EL (cell line): ENCODE measurements at regions not wholly inside any gene's neighbourhood (a gene's known extent, or its start where the extent isn't known, plus 50 kb on each side); places are given as distances from the start of the nearest gene placed in this dataset.
"Not testable (repeated sequence)": the region's sequence is repeated elsewhere in the genome, so short reads cannot be mapped to it uniquely, and the experiment has no call there.

ENCODE experiments used
- DNase-seq: peaks from one replicate; pipeline ENCODE4 v3.0.0-alpha.2; 2016

DNA sequence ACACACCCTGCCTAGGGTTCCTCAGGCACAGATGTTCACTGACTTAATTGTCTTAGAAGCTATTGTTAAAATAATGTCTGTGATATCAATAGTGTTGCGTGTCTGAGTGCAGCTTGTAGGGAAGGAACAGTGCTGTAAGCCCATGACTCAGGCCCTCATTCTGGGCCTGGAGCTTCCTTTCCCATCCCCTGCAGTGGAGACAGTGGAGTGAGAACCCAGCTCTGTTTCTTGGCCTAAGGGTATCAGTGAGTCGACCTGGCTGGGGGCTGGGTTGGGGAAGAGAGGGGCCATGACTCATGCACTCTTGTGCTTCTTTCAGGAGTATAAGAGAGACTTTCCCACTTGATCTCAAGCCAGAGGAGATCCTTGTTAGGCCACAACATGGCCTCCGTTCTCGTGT lies 106.8 kb downstream of the HRH4 start:
- DNase-seq: peak; percentile 44

DNA sequence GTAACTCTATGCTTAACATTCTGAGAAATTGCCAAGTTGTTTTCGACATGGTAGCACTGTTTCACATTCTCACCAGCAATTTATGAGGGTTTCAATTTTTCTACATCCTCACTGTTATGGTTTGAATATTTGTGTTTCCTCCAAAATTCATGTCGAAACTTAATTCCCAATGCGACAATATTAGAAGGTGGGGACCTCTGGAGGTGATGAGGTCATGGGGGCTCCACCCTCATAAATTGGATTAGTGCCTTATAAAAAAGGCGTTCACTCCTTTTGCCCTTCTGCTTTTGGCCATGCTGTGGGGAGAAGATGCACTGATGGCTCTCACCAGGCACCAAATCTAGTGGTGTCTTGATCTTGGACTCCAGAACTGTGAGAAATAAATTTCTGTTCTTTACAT lies 110.3 kb downstream of the HRH4 start:
- DNase-seq: no peak

DNA sequence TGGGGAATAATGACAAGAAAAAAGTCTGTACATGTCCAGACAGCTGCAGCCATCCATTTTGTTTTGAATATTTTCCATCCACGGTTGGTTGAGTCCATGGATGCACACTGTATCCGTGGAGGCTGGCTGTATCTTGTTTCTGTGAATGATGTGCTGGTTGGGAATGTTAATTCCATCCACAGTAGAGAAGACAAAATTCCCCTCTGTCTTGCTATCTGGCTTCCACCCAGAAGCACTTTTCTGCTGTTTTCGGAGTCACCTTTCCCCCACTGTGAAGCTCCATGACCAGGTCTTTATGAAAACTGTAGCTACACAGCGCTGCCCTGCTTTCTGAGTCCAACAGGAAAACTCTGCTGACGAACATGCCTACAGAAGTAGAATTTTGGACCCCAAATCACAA lies 122.3 kb downstream of the HRH4 start:
- DNase-seq: no peak

DNA sequence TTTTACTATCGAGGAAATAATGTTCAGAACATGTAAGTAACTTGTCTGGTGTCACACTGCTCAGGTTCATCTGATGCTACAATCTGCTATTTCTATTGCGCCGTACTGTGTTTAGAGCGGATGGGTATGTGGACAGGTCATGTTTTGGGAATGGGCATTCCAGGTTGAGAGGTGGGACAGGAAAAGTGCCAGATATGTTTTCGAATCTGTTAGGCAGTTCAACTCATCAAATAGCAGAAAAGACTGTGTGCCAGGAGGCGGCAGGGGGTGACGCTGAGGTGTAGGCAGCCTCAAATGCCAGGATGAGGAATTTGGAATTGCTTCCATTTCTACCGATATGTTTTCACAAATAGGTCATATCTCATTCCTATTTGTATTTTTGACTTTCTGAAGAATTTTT lies 123.8 kb downstream of the HRH4 start:
- no peak for DNase-seq

DNA sequence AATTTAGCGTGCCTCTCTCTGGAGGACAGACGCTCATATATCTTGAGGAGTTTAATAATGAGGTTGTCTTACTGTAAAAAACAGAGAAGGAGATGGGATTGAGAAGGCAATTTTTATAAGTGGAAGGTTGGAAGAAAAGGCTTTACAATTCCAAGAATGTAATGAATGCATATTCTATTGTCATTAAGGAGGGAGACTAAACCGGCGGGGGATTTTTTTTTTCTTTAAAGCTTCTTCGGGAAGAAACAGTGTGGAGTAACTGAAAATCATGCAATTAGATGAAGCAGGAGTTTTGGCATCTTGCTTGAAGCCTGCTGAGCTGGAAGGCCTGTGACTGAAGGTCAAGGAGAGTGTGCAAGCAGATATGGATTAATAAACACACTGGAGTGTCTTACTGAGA lies 124.4 kb downstream of the HRH4 start:
- no peak for DNase-seq

DNA sequence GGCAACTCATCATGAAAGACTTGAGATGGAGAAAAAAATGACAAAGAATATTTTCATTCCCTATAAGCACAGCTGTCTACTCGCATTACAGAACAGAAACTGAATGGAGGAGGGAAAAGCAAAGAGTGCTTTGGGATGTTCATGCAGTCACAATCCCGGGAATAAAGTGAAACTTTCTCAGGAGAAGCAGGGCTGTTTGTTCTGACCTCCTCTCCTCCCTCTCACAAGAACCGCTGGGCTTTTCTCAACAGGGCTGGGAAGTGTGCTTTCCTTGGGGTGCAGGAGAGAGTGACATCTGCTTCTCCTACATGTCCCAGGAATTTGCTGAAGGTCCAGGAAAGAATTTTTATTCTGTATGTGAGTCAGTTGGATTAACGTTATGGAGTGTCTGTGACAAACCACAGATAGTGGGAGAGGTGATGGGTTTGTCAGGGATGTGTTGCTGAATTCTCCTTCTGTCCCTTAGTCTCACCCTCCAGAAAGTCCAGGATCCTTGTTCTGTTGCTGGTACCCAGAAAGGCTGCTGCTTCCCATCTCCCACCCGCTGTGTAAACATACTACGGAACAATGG lies 125.6 kb downstream of the HRH4 start:
- no peak for DNase-seq

DNA sequence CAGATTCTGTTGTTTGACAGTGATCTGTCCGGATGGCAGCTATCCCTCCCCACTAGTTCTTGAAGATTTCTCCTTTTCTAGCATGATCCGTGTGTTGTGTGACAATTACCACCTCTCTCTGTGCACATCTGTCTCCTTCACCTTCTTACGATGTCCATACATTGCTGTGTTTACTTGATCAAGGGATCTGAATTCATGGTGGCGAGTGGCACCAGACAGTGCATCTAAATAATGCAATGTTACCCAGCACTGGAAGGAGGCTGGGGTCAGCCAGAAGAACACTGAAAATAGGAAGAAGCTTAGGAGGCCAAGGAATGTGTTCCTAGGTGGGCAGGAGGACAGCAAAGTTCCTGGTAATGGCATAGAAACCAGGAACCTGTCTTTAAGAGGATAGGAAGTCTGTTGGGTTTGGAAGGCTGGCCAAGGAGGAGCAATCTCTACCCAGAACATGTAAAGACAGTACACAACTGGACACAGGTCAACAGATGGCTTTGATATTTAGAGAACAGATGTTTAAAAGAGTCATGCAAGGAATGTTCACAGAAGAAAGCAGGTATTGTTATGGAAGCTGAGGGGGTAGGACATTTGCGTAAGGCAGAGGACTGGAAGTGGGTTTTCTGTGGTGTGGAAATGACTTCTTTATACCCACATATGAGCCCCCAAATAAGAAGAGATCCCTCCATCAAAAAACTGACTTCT lies 126.4 kb downstream of the HRH4 start:
- DNase-seq: no peak

DNA sequence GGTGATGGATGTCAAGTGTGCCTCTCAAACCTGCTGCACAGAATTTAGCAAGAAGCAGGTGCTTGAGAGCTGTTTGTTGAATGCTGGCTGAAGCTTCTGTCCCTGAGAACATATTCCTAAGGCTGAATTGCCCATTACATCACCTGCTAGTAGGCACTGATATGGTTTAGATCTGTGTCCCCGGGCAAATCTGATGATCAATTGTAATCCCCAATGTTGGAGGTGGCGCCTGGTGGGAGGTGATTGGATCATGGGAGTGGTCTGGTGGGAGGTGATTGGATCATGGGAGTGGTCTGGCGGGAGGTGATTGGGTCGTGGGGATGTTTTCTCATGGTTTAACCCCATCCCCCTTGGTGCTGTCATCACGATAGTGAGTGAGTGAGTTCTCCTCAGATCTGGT lies 128.0 kb downstream of the HRH4 start:
- DNase-seq: no peak

DNA sequence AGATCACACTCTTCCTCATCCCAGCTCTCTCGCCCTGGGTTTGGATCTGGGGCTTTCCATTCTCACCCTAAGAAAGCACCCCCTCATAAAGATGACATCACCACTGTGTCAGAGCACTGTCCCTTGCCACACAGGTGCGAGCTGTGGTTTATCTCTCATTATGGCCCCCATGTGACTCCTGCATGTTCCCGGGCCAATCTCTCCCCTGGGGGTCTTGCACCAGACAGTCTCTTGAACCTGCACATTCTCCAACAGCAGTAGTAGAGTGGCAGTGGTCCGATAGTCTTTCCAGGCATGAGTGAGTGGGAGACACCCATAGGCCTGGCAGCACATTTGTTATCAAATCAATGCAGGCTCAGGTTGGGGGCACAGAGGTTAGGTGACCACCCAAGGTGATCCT lies 130.5 kb downstream of the HRH4 start:
- DNase-seq: no peak

DNA sequence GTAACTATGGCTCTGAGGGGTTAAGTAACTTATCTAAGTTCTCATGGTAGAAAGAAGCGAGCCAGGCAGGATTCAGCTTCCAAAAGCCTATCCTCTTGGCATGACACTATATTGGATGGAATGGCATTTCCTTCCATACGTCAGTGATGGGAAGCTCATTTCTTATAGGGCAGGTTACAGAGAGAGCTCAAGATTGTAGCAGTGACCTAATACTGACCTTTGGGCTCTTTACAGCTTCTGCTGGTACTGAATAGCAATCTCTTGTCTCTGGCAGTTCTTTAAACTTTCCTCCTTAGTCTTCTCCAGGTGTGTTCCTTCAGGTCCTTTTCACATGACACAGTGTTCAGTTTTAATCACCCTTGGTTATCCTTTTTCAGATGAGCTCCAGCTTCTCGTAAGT lies 133.0 kb downstream of the HRH4 start:
- no peak for DNase-seq

DNA sequence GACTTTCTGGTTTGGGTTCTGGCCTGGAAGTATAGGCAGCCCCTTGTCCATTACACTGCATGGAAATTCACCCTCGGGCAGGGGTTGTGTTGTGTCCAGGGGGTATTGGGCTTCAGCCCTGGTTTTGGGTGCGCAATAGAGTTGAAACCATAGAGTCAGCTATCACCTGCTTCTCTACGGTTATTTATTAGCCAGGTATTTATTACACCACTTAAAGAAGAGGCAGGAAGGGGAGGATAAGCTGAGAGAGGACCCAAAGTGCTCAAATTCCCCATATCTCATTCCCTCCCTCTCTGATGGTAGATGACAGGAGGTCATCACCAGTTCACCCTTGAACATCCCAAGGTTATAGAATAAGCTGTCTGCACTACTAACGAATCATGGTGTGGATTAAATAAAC lies 133.4 kb downstream of the HRH4 start:
- no peak for DNase-seq

DNA sequence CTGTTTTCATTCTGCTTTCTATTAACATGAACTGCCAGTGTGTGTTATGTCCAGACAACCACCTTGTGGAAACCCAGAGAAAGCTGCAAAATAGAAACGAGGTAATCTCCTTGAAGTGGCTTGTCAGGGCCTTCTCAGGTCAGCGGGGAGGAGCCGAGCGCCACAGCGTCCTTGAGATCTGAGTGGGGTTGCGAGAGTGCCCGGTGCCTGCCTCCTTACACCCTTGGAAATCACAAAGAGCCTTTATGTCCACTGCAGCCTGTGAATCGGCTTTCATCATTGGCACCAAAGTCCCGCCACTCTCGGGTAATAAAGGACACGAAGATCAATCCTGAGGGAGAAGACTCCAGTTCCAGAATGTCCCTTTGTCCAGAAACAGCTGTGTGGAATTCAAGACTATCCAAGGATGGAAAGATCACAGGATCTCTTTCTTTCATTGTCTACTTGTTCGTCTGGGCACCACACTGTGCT lies 135.2 kb downstream of the HRH4 start:
- no peak for DNase-seq

DNA sequence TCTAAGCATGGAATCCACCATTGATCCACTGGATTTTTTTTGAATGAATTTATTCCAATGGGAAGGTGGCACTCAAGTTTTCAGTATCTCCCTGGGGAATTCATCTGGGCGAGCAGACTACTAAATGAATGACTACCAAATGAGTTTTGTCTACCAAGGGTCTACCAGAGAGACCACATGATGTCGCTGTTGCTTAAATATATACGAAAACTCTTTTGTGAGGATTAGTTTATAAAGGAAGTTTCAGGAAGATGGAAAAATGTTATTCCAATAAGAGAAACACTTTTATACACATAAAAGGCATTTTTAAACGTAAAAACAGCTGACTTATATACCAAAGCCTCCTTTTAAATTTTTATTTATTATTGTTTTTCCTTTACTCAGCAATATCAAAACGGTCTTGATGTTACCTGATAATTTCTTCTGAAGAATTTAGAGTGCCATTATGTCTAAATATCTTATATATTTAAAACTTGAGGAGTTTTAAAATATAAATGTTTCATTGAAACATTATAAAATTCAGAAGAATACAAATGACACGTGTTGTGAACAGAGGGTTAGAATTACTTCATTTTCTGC lies 139.7 kb downstream of the HRH4 start:
- peak; percentile 44 for DNase-seq

DNA sequence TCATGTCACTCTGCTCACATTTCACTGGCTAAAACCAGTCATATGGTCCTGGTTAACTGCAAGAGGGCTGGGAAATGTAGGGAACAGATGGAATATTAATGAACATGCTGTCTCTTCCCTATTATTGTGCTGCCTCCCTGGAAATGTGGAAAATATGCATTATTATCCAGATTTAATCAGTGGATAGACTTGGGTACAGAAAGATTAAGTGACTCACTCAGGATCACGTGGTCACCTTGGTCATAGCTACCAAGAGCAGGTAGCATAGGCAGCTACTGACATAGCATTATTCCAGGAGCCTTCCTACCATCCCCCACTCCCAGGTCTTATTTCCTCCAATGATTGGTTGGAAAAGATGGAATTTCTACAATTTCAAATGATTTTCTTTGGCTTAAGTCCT lies 141.1 kb downstream of the HRH4 start:
- DNase-seq: no peak

DNA sequence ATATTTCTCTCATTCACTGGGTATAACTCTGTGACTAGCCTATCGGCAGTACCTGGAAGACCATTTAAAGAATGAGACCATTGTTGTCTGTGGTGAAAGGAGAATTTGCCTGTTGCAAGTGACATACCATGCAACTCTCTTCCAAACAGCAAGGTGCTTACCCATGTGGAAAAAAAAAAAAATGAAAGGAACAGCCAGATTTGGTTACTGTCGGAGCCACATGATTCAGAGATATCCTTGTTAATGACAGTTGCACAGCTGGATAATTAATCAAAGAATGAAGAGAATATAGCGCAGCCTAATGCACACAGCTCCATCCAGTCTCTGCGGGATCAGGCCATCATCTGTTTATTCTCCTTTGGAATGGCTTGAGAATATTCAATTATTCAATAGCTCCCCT lies 141.8 kb downstream of the HRH4 start:
- no peak for DNase-seq

DNA sequence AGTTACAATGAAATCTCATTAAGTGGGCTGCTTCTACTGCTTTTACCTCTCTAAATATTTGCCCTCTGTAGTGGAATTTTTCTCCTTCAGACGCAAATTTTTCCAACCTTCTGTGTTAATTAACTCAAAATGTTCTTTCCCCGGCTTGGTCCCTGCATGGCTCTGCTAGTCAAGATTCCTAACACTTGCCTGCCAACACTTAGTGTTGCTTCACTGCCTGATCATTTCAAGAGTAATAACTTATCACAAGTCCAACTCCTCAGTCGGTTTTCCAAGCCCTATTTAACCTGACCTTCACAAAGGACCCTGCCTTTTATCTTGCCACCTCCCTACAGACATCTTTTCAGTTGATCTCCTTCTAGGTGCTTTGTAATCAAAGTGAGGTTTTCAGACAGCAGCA lies 142.7 kb downstream of the HRH4 start:
- DNase-seq: no peak

DNA sequence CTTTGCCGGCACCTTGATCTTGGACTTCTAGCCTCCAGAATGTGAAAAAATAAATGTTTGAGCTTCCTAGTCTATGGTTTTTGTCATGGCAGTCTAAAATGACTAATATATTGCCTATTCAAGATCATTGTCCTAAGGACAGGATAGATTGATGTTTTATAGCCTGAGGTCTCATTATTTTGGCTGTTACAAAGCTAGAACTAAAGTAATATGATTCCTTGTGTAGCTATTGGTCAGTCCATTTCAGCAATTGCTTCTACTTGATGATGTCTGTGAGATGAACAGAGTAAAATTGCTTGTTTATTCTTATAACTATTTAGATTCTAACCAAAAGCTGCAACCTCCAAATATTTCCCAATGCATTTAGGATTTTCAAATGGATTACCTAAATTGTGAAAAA lies 145.0 kb downstream of the HRH4 start:
- no peak for DNase-seq

DNA sequence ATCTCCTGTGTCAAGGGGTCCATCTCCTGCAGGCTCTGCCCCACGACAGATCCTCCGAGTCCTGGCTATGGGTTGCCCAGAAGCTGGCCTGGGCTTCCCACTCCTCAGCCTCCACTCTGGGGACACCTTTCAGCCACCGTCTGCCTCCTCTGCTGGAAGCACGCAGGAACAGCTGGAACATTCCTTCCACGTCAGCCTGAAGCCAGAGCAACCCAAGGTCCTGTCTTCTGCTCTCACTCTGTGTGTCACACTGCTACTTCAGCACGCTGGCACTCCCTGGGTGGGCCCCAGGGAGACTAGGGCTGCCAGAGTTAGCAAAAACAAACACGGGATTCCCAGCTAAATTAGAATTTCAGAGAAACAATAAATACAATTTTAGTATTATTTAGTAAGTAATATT lies 148.8 kb downstream of the HRH4 start:
- no peak for DNase-seq

DNA sequence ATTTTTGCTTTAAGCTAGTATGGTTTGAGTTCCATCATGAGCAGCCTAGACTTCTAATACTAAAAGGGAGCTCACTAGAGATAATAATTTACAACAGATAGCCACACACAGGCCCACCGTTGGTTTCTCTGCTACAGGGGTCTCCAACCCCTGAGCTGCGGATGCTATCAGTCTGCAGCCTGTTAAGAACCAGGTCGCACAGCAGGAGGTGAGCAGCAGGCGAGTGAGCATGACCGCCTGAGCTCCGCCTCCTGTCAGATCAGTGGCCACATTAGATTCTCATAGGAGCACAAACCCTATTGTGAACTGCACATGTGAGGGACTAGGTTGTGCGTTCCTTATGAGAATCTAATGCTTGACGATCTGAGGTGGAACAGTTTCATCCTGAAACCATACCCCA lies 150.6 kb downstream of the HRH4 start:
- DNase-seq: no peak

DNA sequence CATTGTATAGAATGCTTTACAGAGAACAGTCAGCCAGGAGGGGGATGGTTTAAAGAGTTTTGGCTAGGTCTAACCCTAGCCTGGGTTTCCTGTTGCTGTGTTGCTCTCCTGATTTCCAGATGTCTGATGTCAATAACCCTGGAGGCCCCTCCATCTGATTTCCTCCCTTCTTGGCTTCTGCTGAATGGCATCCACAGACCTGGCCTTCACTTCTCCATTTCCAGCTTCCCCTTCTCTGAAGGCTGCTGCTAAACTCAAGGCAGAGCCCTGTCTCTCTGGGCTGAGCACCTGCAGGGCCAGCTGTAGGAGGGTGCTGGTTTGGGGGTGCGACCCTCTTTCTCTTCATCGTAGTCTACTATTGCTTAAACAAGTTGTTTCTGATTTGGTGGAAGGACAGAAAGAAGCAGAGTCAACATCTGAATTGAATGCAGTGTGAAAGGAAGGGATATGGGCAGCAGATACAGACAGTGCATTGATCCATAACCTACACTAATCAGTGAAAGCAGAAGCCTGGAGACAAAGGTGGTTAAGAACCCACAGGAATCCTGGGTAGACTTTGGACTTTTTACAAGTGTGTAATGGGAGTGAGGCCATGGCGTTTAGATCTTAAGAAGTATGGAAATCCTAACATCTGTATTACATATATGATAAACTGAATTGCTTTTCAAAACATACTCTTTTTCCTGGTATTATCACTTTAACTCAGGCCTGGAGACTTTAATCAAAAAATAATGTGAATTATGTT lies 153.6 kb downstream of the HRH4 start:
- DNase-seq: no peak

DNA sequence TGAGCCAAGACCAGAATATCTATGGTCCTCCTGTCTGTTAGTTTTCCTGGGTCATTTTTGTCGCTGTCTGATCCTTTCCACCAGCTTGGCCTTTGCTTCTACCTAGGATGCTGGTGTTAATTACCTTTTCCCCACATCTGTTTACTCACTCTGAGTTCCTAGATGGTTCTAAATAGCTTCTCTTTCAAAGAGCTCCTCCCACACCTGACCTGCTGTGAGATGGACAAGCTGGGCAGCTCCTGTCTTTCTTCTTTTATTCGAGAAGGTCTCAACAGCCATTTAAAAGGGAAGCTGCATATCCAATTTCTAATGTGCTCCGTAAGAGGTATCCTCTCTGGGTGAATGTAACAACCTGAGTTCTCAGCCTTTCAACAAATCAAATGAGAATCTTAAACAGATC lies 156.2 kb downstream of the HRH4 start:
- no peak for DNase-seq

DNA sequence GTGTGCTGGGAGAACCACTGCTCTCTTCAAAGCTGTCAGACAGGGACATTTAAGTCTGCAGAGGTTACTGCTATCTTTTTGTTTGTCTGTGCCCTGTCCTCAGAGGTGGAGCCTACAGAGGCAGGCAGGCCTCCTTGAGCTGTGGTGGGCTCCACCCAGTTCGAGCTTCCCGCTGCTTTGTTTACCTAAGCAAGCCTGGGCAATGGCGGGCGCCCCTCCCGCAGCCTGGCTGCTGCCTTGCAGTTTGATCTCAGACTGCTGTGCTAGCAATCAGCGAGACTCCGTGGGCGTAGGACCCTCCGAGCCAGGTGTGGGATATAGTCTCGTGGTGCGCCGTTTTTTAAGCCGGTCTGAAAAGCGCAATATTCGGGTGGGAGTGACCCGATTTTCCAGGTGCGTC lies 164.0 kb downstream of the HRH4 start:
- not testable (repeated sequence) for DNase-seq

DNA sequence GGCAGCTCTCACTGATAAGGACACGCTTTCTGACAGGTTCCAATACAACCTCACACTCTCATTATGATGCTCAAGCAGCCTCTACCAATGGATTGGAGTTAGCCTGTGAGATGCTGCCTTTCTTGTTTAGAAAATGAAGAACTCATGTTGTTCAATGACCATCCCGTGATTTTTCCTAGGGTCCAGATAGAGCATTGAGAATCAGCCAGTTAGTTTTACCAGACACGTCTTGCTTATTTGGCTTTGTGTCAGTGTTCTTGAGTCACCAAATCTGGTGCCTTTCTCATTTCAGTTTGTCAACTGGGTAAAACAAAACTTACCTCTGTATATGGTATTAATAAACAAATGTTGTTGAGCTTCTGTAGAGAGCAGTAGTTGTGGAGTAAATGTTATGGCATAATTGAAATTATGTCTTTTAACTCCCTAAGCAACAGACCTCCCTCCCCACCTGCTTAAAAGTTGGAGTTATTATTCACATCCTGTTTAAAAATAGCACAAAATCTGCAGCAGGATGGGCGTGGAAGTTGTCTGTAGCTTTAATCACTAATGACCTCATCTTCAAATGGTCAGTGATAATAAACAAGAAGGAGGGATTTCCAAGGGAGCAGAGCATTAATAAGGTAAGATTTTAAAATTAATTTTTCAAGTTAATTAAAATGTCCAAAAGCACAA lies 167.3 kb downstream of the HRH4 start:
- DNase-seq: no peak

DNA sequence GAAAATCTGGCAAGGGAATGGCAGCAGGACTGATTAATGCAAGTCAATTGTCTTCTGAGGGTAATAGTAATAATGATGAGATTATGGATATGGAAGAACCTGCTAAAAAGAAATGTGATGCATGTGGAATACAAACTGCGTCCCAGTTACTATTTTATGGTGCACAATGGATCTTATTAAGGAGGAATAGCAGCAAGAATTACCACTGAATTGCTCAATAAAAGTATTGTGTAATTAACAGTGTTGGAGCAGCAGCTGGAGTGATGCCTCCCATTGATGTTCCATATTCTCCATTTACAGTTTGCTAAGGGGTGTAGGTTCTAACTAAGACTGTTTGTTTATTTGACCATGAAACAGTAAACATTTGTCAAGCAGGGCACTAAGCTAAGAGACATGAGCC lies 167.9 kb downstream of the HRH4 start:
- DNase-seq: no peak
